ENCODE measurements at regions not wholly inside any gene's neighbourhood (a gene's known extent, or its start where the extent isn't known, plus 50 kb on each side); places are given as distances from the start of the nearest gene placed in this dataset.

- TF ChIP-seq CTCF (IDR thresholded peaks at IDR 0.05; ENCODE audit: partially characterized antibody, unreplicated experiment): no peak
- no peak overlapping the region for H3K27ac Mint-ChIP-seq (ENCODE audit: unreplicated experiment)
- peaks cover 2% of the 10 kb centered on the region for H3K27me3 Mint-ChIP-seq (ENCODE audit: unreplicated experiment)
- no peaks in the 10 kb centered on the region for H3K36me3 Mint-ChIP-seq (ENCODE audit: unreplicated experiment)
- no peak overlapping the region for H3K4me3 Mint-ChIP-seq (ENCODE audit: unreplicated experiment)
- H3K9me3 Mint-ChIP-seq (ENCODE audit: unreplicated experiment): peaks cover 10% of the 10 kb centered on the region
- H3K4me1 Mint-ChIP-seq (ENCODE audit: low read depth, unreplicated experiment): peaks cover 14% of the 10 kb centered on the region
- no peak for DNase-seq
Measured at GRCh38 chr10:131755200-131755599, 145.6 kb upstream of the PPP2R2D start.

- H3K4me1 Mint-ChIP-seq (ENCODE audit: low read depth, unreplicated experiment): peaks cover 12% of the 10 kb centered on the region
- H3K27me3 Mint-ChIP-seq (ENCODE audit: unreplicated experiment): no peaks in the 10 kb centered on the region
- H3K4me3 Mint-ChIP-seq (ENCODE audit: unreplicated experiment): no peak overlapping the region
- H3K27ac Mint-ChIP-seq (ENCODE audit: unreplicated experiment): no peak overlapping the region
- no peak for DNase-seq
- H3K36me3 Mint-ChIP-seq (ENCODE audit: unreplicated experiment): no peaks in the 10 kb centered on the region
- TF ChIP-seq CTCF (IDR thresholded peaks at IDR 0.05; ENCODE audit: partially characterized antibody, unreplicated experiment): no peak
- H3K9me3 Mint-ChIP-seq (ENCODE audit: unreplicated experiment): peaks cover 12% of the 10 kb centered on the region
Measured at GRCh38 chr10:131757285-131758058, 143.3 kb upstream of the PPP2R2D start.

DNA sequence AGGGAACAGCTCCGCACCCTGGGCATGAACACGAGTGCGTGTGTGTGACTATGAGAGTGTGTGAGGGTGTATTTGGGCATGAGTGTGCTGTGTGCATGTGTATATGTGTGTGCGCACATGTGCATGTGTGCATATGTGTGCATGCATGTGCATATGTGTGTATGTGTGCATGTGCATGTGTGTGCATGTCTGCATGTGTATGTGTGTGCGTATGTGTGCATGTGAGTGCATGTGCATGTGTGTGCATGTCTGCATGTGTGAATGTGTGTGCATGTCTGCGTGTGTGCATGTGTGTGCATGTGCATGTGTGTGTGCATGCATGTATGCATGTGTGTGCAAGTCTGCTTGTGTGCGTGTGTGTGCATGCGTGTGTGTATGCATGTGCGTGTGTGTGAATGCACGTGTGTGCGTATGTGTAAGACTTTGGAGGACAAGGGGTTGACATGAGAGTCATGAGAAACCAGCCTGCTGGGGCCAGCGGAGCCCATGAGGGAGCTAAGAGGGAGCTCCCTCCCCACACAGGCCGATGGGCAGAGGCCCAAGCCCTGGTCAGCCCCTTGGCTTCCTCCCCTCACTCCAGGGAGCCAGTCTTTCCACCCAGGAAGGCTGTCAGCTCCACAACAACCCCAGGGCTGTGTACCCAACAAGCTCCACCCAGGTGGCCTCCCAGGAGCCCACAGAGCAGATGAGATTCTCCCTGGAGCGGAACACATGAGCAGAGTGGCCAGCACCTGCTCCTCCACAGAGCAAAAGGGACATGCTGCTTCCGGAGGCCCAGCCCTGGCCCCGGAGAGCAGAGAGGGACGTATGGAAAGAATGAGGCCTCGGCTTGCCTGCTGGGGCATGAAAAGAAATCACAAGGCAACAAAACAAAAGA, 142.5 kb upstream of the PPP2R2D start:
- no peak overlapping the region for H3K4me3 Mint-ChIP-seq (ENCODE audit: unreplicated experiment)
- peaks cover 12% of the 10 kb centered on the region for H3K4me1 Mint-ChIP-seq (ENCODE audit: low read depth, unreplicated experiment)
- DNase-seq: no peak
- H3K27me3 Mint-ChIP-seq (ENCODE audit: unreplicated experiment): no peaks in the 10 kb centered on the region
- peaks cover 12% of the 10 kb centered on the region for H3K9me3 Mint-ChIP-seq (ENCODE audit: unreplicated experiment)
- H3K36me3 Mint-ChIP-seq (ENCODE audit: unreplicated experiment): no peaks in the 10 kb centered on the region
- peak overlapping the region; percentile 80 for H3K27ac Mint-ChIP-seq (ENCODE audit: unreplicated experiment)
- TF ChIP-seq CTCF (IDR thresholded peaks at IDR 0.05; ENCODE audit: partially characterized antibody, unreplicated experiment): no peak

GRCh38 chr10:131758939-131759301, 141.9 kb upstream of the PPP2R2D start:
- no peak overlapping the region for H3K27ac Mint-ChIP-seq (ENCODE audit: unreplicated experiment)
- H3K36me3 Mint-ChIP-seq (ENCODE audit: unreplicated experiment): no peaks in the 10 kb centered on the region
- no peak overlapping the region for H3K4me3 Mint-ChIP-seq (ENCODE audit: unreplicated experiment)
- peaks cover 12% of the 10 kb centered on the region for H3K9me3 Mint-ChIP-seq (ENCODE audit: unreplicated experiment)
- peaks cover 12% of the 10 kb centered on the region for H3K4me1 Mint-ChIP-seq (ENCODE audit: low read depth, unreplicated experiment)
- DNase-seq: no peak
- TF ChIP-seq CTCF (IDR thresholded peaks at IDR 0.05; ENCODE audit: partially characterized antibody, unreplicated experiment): no peak
- no peaks in the 10 kb centered on the region for H3K27me3 Mint-ChIP-seq (ENCODE audit: unreplicated experiment)

DNA sequence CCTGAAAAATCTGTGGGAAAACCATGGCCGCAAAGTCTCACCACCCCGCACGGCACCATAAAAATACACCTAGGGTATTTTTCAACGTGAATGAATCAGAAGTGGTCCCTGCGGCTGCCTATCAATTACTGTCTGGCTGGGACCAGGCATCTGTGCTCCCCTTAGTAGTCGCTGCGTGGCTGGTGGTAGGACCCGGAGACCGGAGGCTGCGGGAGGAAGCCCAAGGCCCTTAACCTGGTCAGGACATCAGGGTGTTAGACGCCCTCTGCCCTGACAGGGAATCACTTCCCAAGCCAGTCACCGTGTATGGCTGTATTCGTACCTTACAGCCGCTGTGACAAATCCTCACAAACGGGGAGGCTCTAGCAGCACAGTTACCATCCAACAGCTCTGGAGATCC, 141.5 kb upstream of the PPP2R2D start:
- H3K4me1 Mint-ChIP-seq (ENCODE audit: low read depth, unreplicated experiment): peaks cover 12% of the 10 kb centered on the region
- no peak for DNase-seq
- TF ChIP-seq CTCF (IDR thresholded peaks at IDR 0.05; ENCODE audit: partially characterized antibody, unreplicated experiment): no peak
- H3K27ac Mint-ChIP-seq (ENCODE audit: unreplicated experiment): no peak overlapping the region
- H3K27me3 Mint-ChIP-seq (ENCODE audit: unreplicated experiment): no peaks in the 10 kb centered on the region
- H3K4me3 Mint-ChIP-seq (ENCODE audit: unreplicated experiment): no peak overlapping the region
- no peaks in the 10 kb centered on the region for H3K36me3 Mint-ChIP-seq (ENCODE audit: unreplicated experiment)
- peaks cover 12% of the 10 kb centered on the region for H3K9me3 Mint-ChIP-seq (ENCODE audit: unreplicated experiment)
